Liver (tissue), 8 donors: ENCODE measurements at regions not wholly inside any gene's neighbourhood (a gene's known extent, or its start where the extent isn't known, plus 50 kb on each side); places are given as distances from the start of the nearest gene placed in this dataset.

Source experiments
- DNase-seq: peaks from one replicate; pipeline ENCODE4 v3.0.0-alpha.2; 2017; ENCODE audit warnings: low spot score
- H3K27ac ChIP-seq, 2 donors: one replicate each; pipeline ENCODE4 v1.7.0; 2013; ENCODE audit warnings: inconsistent platforms in 2 of 2, low read length in 2 of 2, control low read depth in 1 of 2, low read depth in 1 of 2, mild to moderate bottlenecking in 1 of 2
- H3K27me3 ChIP-seq, 4 donors: one replicate each; pipeline versions ENCODE4 v1.6.1 to v1.7.0; 2013; ENCODE audit warnings: low read length in 3 of 4, inconsistent platforms in 1 of 4, mild to moderate bottlenecking in 1 of 4, moderate library complexity in 1 of 4; ENCODE audit not compliant: control insufficient read depth in 4 of 4, insufficient read depth in 4 of 4
- H3K36me3 ChIP-seq, 4 donors: one replicate each; pipeline versions ENCODE4 v1.6.1 to v1.7.0; 2013; ENCODE audit warnings: low read length in 3 of 4, mild to moderate bottlenecking in 3 of 4, low read depth in 1 of 4, moderate library complexity in 1 of 4; ENCODE audit not compliant: control insufficient read depth in 4 of 4, insufficient read depth in 3 of 4
- H3K4me1 ChIP-seq, 4 donors: one replicate each; pipeline versions ENCODE4 v1.6.1 to v1.7.0; 2013; ENCODE audit warnings: low read length in 3 of 4, mild to moderate bottlenecking in 3 of 4, moderate library complexity in 1 of 4; ENCODE audit not compliant: control insufficient read depth in 4 of 4, insufficient read depth in 4 of 4
- H3K4me3 ChIP-seq, 3 donors: one replicate each; pipeline versions ENCODE4 v1.6.1 to v1.7.0; 2013; ENCODE audit warnings: low read length in 3 of 3, control low read depth in 1 of 3, low read depth in 1 of 3, mild to moderate bottlenecking in 1 of 3
- H3K9ac ChIP-seq, 2 donors: one replicate each; pipeline ENCODE4 v1.7.0; 2013; ENCODE audit warnings: low read length in 2 of 2, mild to moderate bottlenecking in 2 of 2, moderate library complexity in 2 of 2, control low read depth in 1 of 2, low read depth in 1 of 2
- H3K9me3 ChIP-seq, 4 donors: one replicate each; pipeline versions ENCODE4 v1.6.1 to v1.7.0; 2013; ENCODE audit warnings: low read length in 3 of 4; ENCODE audit not compliant: control insufficient read depth in 4 of 4
- ATF3 ChIP-seq: IDR thresholded peaks from 2 replicates; pipeline ENCODE4 v1.6.1; 2016; ENCODE audit warnings: antibody characterized with exemption
- CTCF ChIP-seq: fragments of 150-350 bp; IDR thresholded peaks from 2 replicates; pipeline ENCODE4 v1.5.1; 2017; ENCODE audit warnings: improper control_type of control experiment, low read depth, low read length; ENCODE audit not compliant: missing input control
- EGR1 ChIP-seq, 2 donors: IDR thresholded peaks; 2 replicates each; pipeline ENCODE4 v1.6.1; 2016 to 2018; ENCODE audit warnings: antibody characterized with exemption in 2 of 2, low read depth in 2 of 2
- FOXA1 ChIP-seq: IDR thresholded peaks from 2 replicates; pipeline ENCODE4 v1.6.1; 2016; ENCODE audit warnings: antibody characterized with exemption
- FOXA2 ChIP-seq: IDR thresholded peaks from 2 replicates; pipeline ENCODE4 v1.6.1; 2016; ENCODE audit warnings: antibody characterized with exemption
- GABPA ChIP-seq, 2 donors: IDR thresholded peaks in 1 of 2; conservative IDR thresholded peaks in 1 of 2; 2 replicates each; pipeline ENCODE4 v1.6.1; 2016; ENCODE audit warnings: antibody characterized with exemption in 2 of 2, mild to moderate bottlenecking in 1 of 2, moderate library complexity in 1 of 2
- HNF4A ChIP-seq, 2 donors: conservative IDR thresholded peaks; 2 replicates each; pipeline ENCODE4 v1.6.1; 2016; ENCODE audit warnings: antibody characterized with exemption in 2 of 2, mild to moderate bottlenecking in 2 of 2
- HNF4G ChIP-seq: IDR thresholded peaks from 2 replicates; pipeline ENCODE4 v1.6.1; 2016; ENCODE audit warnings: antibody characterized with exemption
- JUND ChIP-seq, 2 donors: IDR thresholded peaks; 2 replicates each; pipeline ENCODE4 v1.6.1; 2016; ENCODE audit warnings: antibody characterized with exemption in 2 of 2
- MAX ChIP-seq: IDR thresholded peaks from 2 replicates; pipeline ENCODE4 v1.6.1; 2016; ENCODE audit warnings: antibody characterized with exemption
- NR2F2 ChIP-seq: IDR thresholded peaks from 2 replicates; pipeline ENCODE4 v1.6.1; 2016; ENCODE audit warnings: antibody characterized with exemption
- RAD21 ChIP-seq, 2 donors: IDR thresholded peaks; 2 replicates each; pipeline ENCODE4 v1.6.1; 2016; ENCODE audit warnings: antibody characterized with exemption in 2 of 2, mild to moderate bottlenecking in 2 of 2
- REST ChIP-seq: IDR thresholded peaks from 2 replicates; pipeline ENCODE4 v1.6.1; 2016; ENCODE audit warnings: antibody characterized with exemption, mild to moderate bottlenecking
- RXRA ChIP-seq, 2 donors: IDR thresholded peaks; 2 replicates each; pipeline ENCODE4 v1.6.1; 2017 to 2018; ENCODE audit warnings: antibody characterized with exemption in 2 of 2, mild to moderate bottlenecking in 1 of 2
- SP1 ChIP-seq: IDR thresholded peaks from 2 replicates; pipeline ENCODE4 v1.6.1; 2018; ENCODE audit warnings: antibody characterized with exemption, mild to moderate bottlenecking
- ZBTB33 ChIP-seq: IDR thresholded peaks from 2 replicates; pipeline ENCODE4 v1.6.1; 2016; ENCODE audit warnings: antibody characterized with exemption
- WGBS: extraction: QIAGEN DNeasy Blood & Tissue Kit; methylation state at CpG from one replicate; pipeline ENCODE4 v1.1.7; 2013; 5-methylcytosine and 5-hydroxymethylcytosine counted together
- donor health status: healthy.
- donor health status: healthy.
- donor health status: healthy.
- donor health status: healthy.
- donor health status: healthy.

- no peak for TF ChIP-seq CTCF
- no peak for TF ChIP-seq ATF3
- no peak for TF ChIP-seq JUND (IDR thresholded peaks at IDR 0.05)
- TF ChIP-seq HNF4A (conservative IDR thresholded peaks at IDR 0.05): no peak
- TF ChIP-seq RAD21 (IDR thresholded peaks at IDR 0.05): no peak
- TF ChIP-seq RXRA (IDR thresholded peaks at IDR 0.05): no peak
Observed at GRCh38 chr14:25358330-25358729, 308.4 kb upstream of the STXBP6 start (continued).

- Histone ChIP-seq H3K9me3 (no peaks in the 10 kb centered on the region), H3K36me3 (no peaks in the 10 kb centered on the region), H3K9ac (no peak overlapping the region), H3K27me3 (no peaks in the 10 kb centered on the region), H3K4me1 (no peaks in the 10 kb centered on the region), H3K4me3 (no peak overlapping the region), H3K27ac (no peak overlapping the region)
- no peak for DNase-seq
- TF ChIP-seq REST (no peak), FOXA1 (no peak), FOXA2 (no peak)
- WGBS: 89% methylated on average over 4 of the region's 4 CpGs
Observed at GRCh38 chr14:25351269-25351668, 301.3 kb upstream of the STXBP6 start.

GRCh38 chr14:25350802-25351201 is 300.9 kb upstream of the STXBP6 start:
- Histone ChIP-seq H3K4me1 (no peaks in the 10 kb centered on the region), H3K4me3 (no peak overlapping the region), H3K27ac (no peak overlapping the region), H3K36me3 (no peaks in the 10 kb centered on the region), H3K9me3 (no peaks in the 10 kb centered on the region), H3K9ac (no peak overlapping the region), H3K27me3 (no peaks in the 10 kb centered on the region)
- no peak for TF ChIP-seq CTCF
- no peak for TF ChIP-seq NR2F2
- no peak for TF ChIP-seq HNF4G
- TF ChIP-seq RAD21 (IDR thresholded peaks at IDR 0.05): no peak
- no peak for TF ChIP-seq MAX
- TF ChIP-seq EGR1 (IDR thresholded peaks at IDR 0.05; ENCODE audit: low read depth in 2 of 2): no peak
- no peak for TF ChIP-seq FOXA1
- no peak for TF ChIP-seq HNF4A (conservative IDR thresholded peaks at IDR 0.05)
- TF ChIP-seq RXRA (IDR thresholded peaks at IDR 0.05): no peak
- no peak for TF ChIP-seq SP1
- TF ChIP-seq GABPA (IDR thresholded peaks at IDR 0.05 in 1 of 2, conservative IDR thresholded peaks at IDR 0.05 in 1 of 2): no peak
- TF ChIP-seq ZBTB33: no peak
- no peak for DNase-seq
- WGBS: 69% methylated on average over 4 of the region's 4 CpGs
